PC-9 (cell line): ENCODE measurements at regions not wholly inside any gene's neighbourhood (a gene's known extent, or its start where the extent isn't known, plus 50 kb on each side); places are given as distances from the start of the nearest gene placed in this dataset.

Experiments
- BruUV-seq: library from RNA; stranded (reverse); fragments of 400-500 nt; replicated peaks from 2 replicates; lab custom pipeline; 2021; lab: Mats Ljungman, UMichigan
- CTCF ChIA-PET: fragments of 300-600 bp; sonication (Branson Sonifier 250); formaldehyde crosslinking; loops from one replicate; lab custom pipeline; 2022; ENCODE audit warnings: antibody characterized with exemption; lab: Charles Lee
- POLR2A ChIA-PET: fragments of 300-600 bp; sonication (Branson Sonifier 250); formaldehyde crosslinking; loops from one replicate; lab custom pipeline; 2022; ENCODE audit warnings: antibody characterized with exemption; ENCODE audit not compliant: unreplicated experiment; lab: Charles Lee
- DNase-seq, 2 experiments: peaks; one replicate each; pipeline versions ENCODE4 v3.0.0 to v3.0.0-alpha.2; 2015 to 2022; ENCODE audit warnings: mixed read lengths in 1 of 2
- H2AFZ ChIP-seq: fragments of 200-600 bp; sonication (generic); 2 replicates; pipeline ENCODE4 v1.8.1; 2017; ENCODE audit warnings: antibody characterized with exemption
- H3F3A ChIP-seq: fragments of 200-600 bp; sonication (generic); 2 replicates; pipeline ENCODE4 v1.8.1; 2017; ENCODE audit warnings: antibody characterized with exemption, mild to moderate bottlenecking, low read depth; ENCODE audit not compliant: insufficient read depth
- H3K27ac ChIP-seq: fragments of 200-600 bp; sonication (generic); 2 replicates; pipeline ENCODE4 v1.6.1; 2016; ENCODE audit warnings: mixed run types
- H3K27me3 ChIP-seq: fragments of 200-600 bp; sonication (generic); 2 replicates; pipeline ENCODE4 v1.6.1; 2016; ENCODE audit warnings: low read depth, mixed run types; ENCODE audit not compliant: insufficient read depth
- H3K36me3 ChIP-seq: fragments of 200-600 bp; sonication (generic); 2 replicates; pipeline ENCODE4 v1.6.1; 2016; ENCODE audit warnings: low read depth, mixed run types
- H3K4me1 ChIP-seq: fragments of 200-600 bp; sonication (generic); replicated peaks from 2 replicates; pipeline ENCODE4 v1.6.1; 2016; ENCODE audit warnings: mixed run types; ENCODE audit not compliant: insufficient read depth
- H3K4me2 ChIP-seq: fragments of 200-600 bp; sonication (generic); 2 replicates; pipeline ENCODE4 v1.6.1; 2017; ENCODE audit warnings: mixed run types
- H3K4me3 ChIP-seq: fragments of 200-600 bp; sonication (generic); 2 replicates; pipeline ENCODE4 v1.6.1; 2016; ENCODE audit warnings: mixed run types
- H3K79me2 ChIP-seq: fragments of 200-600 bp; sonication (generic); 2 replicates; pipeline ENCODE4 v1.6.1; 2017; ENCODE audit warnings: low read depth, mixed run types
- H3K9me2 ChIP-seq: fragments of 200-600 bp; sonication (generic); 2 replicates; pipeline ENCODE4 v1.8.1; 2017; ENCODE audit warnings: mild to moderate bottlenecking; ENCODE audit not compliant: insufficient read depth
- H3K9me3 ChIP-seq: fragments of 200-600 bp; sonication (generic); 2 replicates; pipeline ENCODE4 v1.8.1; 2016; ENCODE audit warnings: low read depth; ENCODE audit not compliant: insufficient read depth
- H4K20me1 ChIP-seq: fragments of 200-600 bp; sonication (generic); 2 replicates; pipeline ENCODE4 v1.8.1; 2017; ENCODE audit not compliant: insufficient read depth
- EZH2 ChIP-seq: fragments of 200-600 bp; sonication (generic); IDR thresholded peaks from 2 replicates; pipeline ENCODE4 v1.8.0; 2017; ENCODE audit warnings: antibody characterized with exemption, low read depth
- intact Hi-C: fragments of 100-400 bp; cut with micrococcal nuclease; formaldehyde crosslinking; loops from one replicate; pipeline ENCODE4 v1.10.0; 2022; ENCODE audit not compliant: unreplicated experiment
- TF ChIP-seq, protein P1 (sequence below): fragments of 200-600 bp; sonication (generic); conservative IDR thresholded peaks from 2 replicates; pipeline ENCODE4 v1.6.1; 2017; ENCODE audit warnings: mixed run types, antibody characterized with exemption, mild to moderate bottlenecking, moderate library complexity

DNA sequence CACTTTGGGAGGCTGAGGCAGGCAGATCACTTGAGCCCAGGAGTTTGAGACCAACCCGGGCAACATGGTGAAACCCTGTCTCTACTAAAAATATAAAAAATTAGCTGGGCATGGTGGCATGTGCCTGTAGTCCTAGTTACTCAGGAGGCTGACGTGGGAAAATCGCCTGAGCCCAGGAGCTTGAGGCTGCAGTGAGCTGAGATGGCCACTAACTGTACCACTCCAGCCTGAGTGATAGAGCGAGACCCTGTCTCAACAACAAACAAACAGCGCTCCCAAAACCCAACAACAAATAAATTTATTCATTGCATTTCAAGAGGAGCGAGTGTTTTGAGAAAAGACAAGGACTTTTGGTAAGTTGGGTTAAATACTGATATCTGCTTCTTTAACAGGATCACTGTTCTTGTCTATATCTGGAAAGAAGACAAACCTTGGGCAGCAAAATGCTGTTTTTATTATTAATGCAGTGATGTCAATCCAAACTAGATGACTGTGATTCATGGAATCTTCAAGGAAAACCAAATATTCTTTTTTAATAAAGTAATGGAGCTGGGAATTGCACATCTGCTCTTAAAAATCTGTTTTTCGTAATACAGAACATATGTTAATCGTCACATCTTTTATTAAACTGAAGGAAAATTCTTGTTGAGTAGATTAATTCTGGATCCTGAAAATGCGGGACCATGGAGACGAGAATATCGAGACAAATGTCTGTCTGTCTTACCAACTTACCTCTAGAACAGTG lies 90.8 kb upstream of the LIMCH1 start:
- CTCF ChIA-PET = interaction anchor here (0.7 kb wide), 1 partner anchor 111 kb away, joined by 3 read pairs; no protein-coding TSS in a partner anchor
- H3K9me2 ChIP-seq = no peaks in the 10 kb centered on the region; the same call in 1 of the 2 replicates
- H3K9me3 ChIP-seq = no peaks in the 10 kb centered on the region
- no peak overlapping the region for H3K27ac ChIP-seq
- no peak for TF ChIP-seq EZH2
- TF ChIP-seq, protein P1, sequence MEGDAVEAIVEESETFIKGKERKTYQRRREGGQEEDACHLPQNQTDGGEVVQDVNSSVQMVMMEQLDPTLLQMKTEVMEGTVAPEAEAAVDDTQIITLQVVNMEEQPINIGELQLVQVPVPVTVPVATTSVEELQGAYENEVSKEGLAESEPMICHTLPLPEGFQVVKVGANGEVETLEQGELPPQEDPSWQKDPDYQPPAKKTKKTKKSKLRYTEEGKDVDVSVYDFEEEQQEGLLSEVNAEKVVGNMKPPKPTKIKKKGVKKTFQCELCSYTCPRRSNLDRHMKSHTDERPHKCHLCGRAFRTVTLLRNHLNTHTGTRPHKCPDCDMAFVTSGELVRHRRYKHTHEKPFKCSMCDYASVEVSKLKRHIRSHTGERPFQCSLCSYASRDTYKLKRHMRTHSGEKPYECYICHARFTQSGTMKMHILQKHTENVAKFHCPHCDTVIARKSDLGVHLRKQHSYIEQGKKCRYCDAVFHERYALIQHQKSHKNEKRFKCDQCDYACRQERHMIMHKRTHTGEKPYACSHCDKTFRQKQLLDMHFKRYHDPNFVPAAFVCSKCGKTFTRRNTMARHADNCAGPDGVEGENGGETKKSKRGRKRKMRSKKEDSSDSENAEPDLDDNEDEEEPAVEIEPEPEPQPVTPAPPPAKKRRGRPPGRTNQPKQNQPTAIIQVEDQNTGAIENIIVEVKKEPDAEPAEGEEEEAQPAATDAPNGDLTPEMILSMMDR = no peak
- POLR2A ChIA-PET = interaction anchor here (0.7 kb wide), 1 partner anchor 63 kb away, joined by 4 read pairs; no protein-coding TSS in a partner anchor
- DNase-seq = no peak
- H3F3A ChIP-seq = peaks cover 13% of the 10 kb centered on the region
- no TSS peak for BruUV-seq
- no peaks in the 10 kb centered on the region for H3K27me3 ChIP-seq
- 0 out of 2 replicates have a peak, but pooled peaks cover 3% of the 10 kb centered on the region for H3K36me3 ChIP-seq
- no peak overlapping the region for H3K4me2 ChIP-seq
- H3K4me1 ChIP-seq = peaks cover 13% of the 10 kb centered on the region
- peaks cover 22% of the 10 kb centered on the region for H3K79me2 ChIP-seq
- no peak overlapping the region for H2AFZ ChIP-seq
- H4K20me1 ChIP-seq = no peaks in the 10 kb centered on the region
- intact Hi-C loops = no loop called here
- H3K4me3 ChIP-seq = no peak overlapping the region

- CTCF ChIA-PET = interaction anchor here (0.6 kb wide), 1 partner anchor 163 kb away, joined by 3 read pairs; no protein-coding TSS in a partner anchor
- no peak for DNase-seq
- H3K27ac ChIP-seq = no peak overlapping the region
- peaks cover 1% of the 10 kb centered on the region; the same call in 1 of the 2 replicates for H3F3A ChIP-seq
- H3K9me2 ChIP-seq = no peaks in the 10 kb centered on the region; the same call in 1 of the 2 replicates
- no peak overlapping the region for H3K4me3 ChIP-seq
- no peaks in the 10 kb centered on the region for H3K9me3 ChIP-seq
- intact Hi-C loops = no loop called here
- H3K27me3 ChIP-seq = no peaks in the 10 kb centered on the region
- no peak for TF ChIP-seq EZH2
- TF ChIP-seq, protein P1 = no peak
- H3K36me3 ChIP-seq = 0 out of 2 replicates have a peak, but pooled peaks cover 3% of the 10 kb centered on the region
- no peaks in the 10 kb centered on the region; the same call in 1 of the 2 replicates for H3K4me1 ChIP-seq
- H3K79me2 ChIP-seq = peaks cover 14% of the 10 kb centered on the region; the same call in 1 of the 2 replicates
- no peak overlapping the region for H2AFZ ChIP-seq
- no TSS peak for BruUV-seq
- no peaks in the 10 kb centered on the region for H4K20me1 ChIP-seq
- POLR2A ChIA-PET = interaction anchor here (0.6 kb wide), 1 partner anchor 13 kb away, joined by 7 read pairs; no protein-coding TSS in a partner anchor
- H3K4me2 ChIP-seq = no peak overlapping the region
These were observed 89.0 kb upstream of the LIMCH1 start for GRCh38 chr4:41448934-41449333.

DNA sequence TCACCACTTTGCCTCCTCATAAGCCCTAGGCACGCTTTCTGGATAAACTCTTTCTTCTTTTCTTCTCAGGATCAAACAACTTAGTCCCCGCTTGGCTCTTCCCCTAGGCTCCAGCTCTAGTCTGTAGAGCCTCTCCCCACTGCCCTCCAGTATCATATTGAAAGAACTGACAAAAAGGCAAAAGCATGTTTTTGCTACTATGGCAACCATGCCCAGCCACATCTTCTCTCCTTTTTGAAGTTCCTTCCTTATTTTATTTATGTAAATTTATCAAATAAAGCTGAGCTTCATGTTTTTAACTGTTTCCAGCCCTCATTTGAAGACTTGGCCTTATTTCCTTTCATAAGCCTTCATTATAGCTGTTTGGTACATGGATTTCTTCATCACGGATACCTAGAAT lies 86.0 kb upstream of the LIMCH1 start:
- no peak for DNase-seq
- CTCF ChIA-PET = no interaction called here
- Histone ChIP-seq H2AFZ (no peak overlapping the region), H3K4me1 (peaks cover 13% of the 10 kb centered on the region), H3K4me2 (no peak overlapping the region), H3K4me3 (no peak overlapping the region), H3K9me2 (no peaks in the 10 kb centered on the region), H3K9me3 (no peaks in the 10 kb centered on the region), H3K36me3 (0 out of 2 replicates have a peak, but pooled peaks cover 3% of the 10 kb centered on the region), H3K27ac (no peak overlapping the region), H4K20me1 (no peaks in the 10 kb centered on the region), H3K79me2 (peaks cover 27% of the 10 kb centered on the region), H3K27me3 (no peaks in the 10 kb centered on the region), H3F3A (no peaks in the 10 kb centered on the region)
- no TSS peak for BruUV-seq
- TF ChIP-seq, protein P1 = no peak
- TF ChIP-seq EZH2 = no peak
- POLR2A ChIA-PET = interaction anchor here (0.6 kb wide), 2 partner anchors 9 to 208 kb away, joined by 3 to 7 read pairs; no protein-coding TSS in a partner anchor
- intact Hi-C loops = no loop called here
